OCI-LY1 (cell line): ENCODE measurements at regions not wholly inside any gene's neighbourhood (a gene's known extent, or its start where the extent isn't known, plus 50 kb on each side); places are given as distances from the start of the nearest gene placed in this dataset.

Source experiments
- CTCF ChIP-seq: fragments of 200-600 bp; sonication (generic), shearing (Covaris generic); IDR thresholded peaks from 2 replicates; pipeline ENCODE4 v1.5.1; 2017; ENCODE audit warnings: mild to moderate bottlenecking, antibody characterized with exemption, low read length, moderate library complexity, mixed read lengths
- EZH2 ChIP-seq: fragments of 200-600 bp; sonication (generic), shearing (Covaris generic); IDR thresholded peaks from 2 replicates; pipeline ENCODE4 v1.8.0; 2017; ENCODE audit warnings: borderline replicate concordance, mixed run types, mild to moderate bottlenecking, antibody characterized with exemption, low read length, moderate library complexity, mixed read lengths

- TF ChIP-seq CTCF (no peak), EZH2 (no peak)
Measured at GRCh38 chr4:126057371-126057770, 742.6 kb downstream of the FAT4 start.
